Neural progenitor cell (in vitro differentiated cells): ENCODE measurements at regions not wholly inside any gene's neighbourhood (a gene's known extent, or its start where the extent isn't known, plus 50 kb on each side); places are given as distances from the start of the nearest gene placed in this dataset.

Source experiments
- DNase-seq: peaks from one replicate; pipeline ENCODE4 v3.0.0-alpha.2; 2016; ENCODE audit warnings: low spot score
- H2AFZ ChIP-seq: fragments of 200-600 bp; sonication (generic); replicated peaks from 2 replicates; pipeline ENCODE4 v1.6.1; 2016; ENCODE audit warnings: antibody characterized with exemption
- H3F3A ChIP-seq: fragments of 200-600 bp; sonication (generic); 2 replicates; pipeline ENCODE4 v1.6.1; 2016; ENCODE audit warnings: antibody characterized with exemption, low read depth
- H3K27ac ChIP-seq: fragments of 200-600 bp; sonication (generic); 2 replicates; pipeline ENCODE4 v1.5.1; 2016; ENCODE audit warnings: mild to moderate bottlenecking
- H3K27me3 ChIP-seq: fragments of 200-600 bp; sonication (generic); 2 replicates; pipeline ENCODE4 v1.6.1; 2016; ENCODE audit warnings: mild to moderate bottlenecking, moderate library complexity
- H3K36me3 ChIP-seq: fragments of 200-600 bp; sonication (generic); 2 replicates; pipeline ENCODE4 v1.5.1; 2016
- H3K4me1 ChIP-seq: fragments of 200-600 bp; sonication (generic); 2 replicates; pipeline ENCODE4 v1.6.1; 2016; ENCODE audit warnings: mixed run types
- H3K4me2 ChIP-seq: fragments of 200-600 bp; sonication (generic); 2 replicates; pipeline ENCODE4 v1.6.1; 2016
- H3K4me3 ChIP-seq: fragments of 200-600 bp; sonication (generic); 2 replicates; pipeline ENCODE4 v1.5.1; 2016
- H3K79me2 ChIP-seq: fragments of 200-600 bp; sonication (generic); 2 replicates; pipeline ENCODE4 v1.6.1; 2016; ENCODE audit warnings: low read depth
- H3K9ac ChIP-seq: fragments of 200-600 bp; sonication (generic); 2 replicates; pipeline ENCODE4 v1.6.1; 2016
- H3K9me3 ChIP-seq: fragments of 200-600 bp; sonication (generic); 2 replicates; pipeline ENCODE4 v1.5.1; 2016; ENCODE audit warnings: low read depth
- H4K20me1 ChIP-seq: fragments of 200-600 bp; sonication (generic); 2 replicates; pipeline ENCODE4 v1.6.1; 2016; ENCODE audit warnings: low read depth
- H3K27ac Mint-ChIP-seq: 3 replicates; pipeline ENCODE4 v1.8.0; 2021; ENCODE audit warnings: mixed read lengths
- H3K27me3 Mint-ChIP-seq: 2 replicates; pipeline ENCODE4 v1.8.0; 2022; ENCODE audit warnings: low read depth, mild to moderate bottlenecking, inconsistent platforms, moderate library complexity, mixed read lengths; ENCODE audit not compliant: insufficient read depth
- H3K36me3 Mint-ChIP-seq: 3 replicates; pipeline ENCODE4 v1.8.0; 2021; ENCODE audit warnings: mixed read lengths
- H3K4me1 Mint-ChIP-seq: 3 replicates; pipeline ENCODE4 v1.8.0; 2021; ENCODE audit warnings: mixed read lengths
- H3K4me3 Mint-ChIP-seq: 3 replicates; pipeline ENCODE4 v1.8.0; 2021; ENCODE audit warnings: mild to moderate bottlenecking, moderate library complexity, mixed read lengths
- H3K9me3 Mint-ChIP-seq: 3 replicates; pipeline ENCODE4 v1.8.0; 2020; ENCODE audit warnings: mixed read lengths
- CTCF ChIP-seq: fragments of 200-600 bp; sonication (generic); IDR thresholded peaks from 2 replicates; pipeline ENCODE4 v1.5.1; 2017; ENCODE audit warnings: antibody characterized with exemption, mild to moderate bottlenecking
- EZH2 ChIP-seq: fragments of 200-600 bp; sonication (generic); IDR thresholded peaks from 2 replicates; pipeline ENCODE4 v1.6.1; 2017; ENCODE audit warnings: antibody characterized with exemption, mild to moderate bottlenecking, moderate library complexity
- EZH2phosphoT487 ChIP-seq: fragments of 200-600 bp; sonication (generic); IDR thresholded peaks from 2 replicates; pipeline ENCODE4 v1.6.1; 2017; ENCODE audit warnings: antibody characterized with exemption

DNA sequence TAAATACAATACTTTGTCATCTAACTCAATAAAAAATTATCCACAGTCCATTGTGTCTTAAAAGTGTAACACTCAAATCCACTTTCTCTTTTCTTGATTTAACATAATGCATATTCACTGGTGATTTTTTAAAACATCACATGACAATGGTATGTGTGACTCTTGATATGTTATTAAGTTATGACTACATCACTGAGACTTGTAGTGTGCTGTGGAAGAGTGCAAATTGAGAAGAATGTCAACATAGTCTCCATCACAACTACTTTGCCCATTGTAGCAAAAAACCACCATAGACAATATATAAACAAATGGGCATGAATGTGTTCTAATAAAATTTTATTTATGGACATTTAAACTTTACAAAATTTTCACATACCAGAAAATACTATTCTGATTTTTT, 380.7 kb upstream of the PMFBP1 start:
- no peaks in the 10 kb centered on the region for H4K20me1 ChIP-seq
- no peak overlapping the region for H3K9ac ChIP-seq
- H2AFZ ChIP-seq, result no peak overlapping the region
- DNase-seq, result no peak
- no peaks in the 10 kb centered on the region for H3F3A ChIP-seq
- H3K4me3 ChIP-seq, result no peak overlapping the region
- Mint-ChIP-seq H3K27ac (no peak overlapping the region), H3K4me3 (no peak overlapping the region), H3K36me3 (peaks cover 14% of the 10 kb centered on the region), H3K27me3 (no peaks in the 10 kb centered on the region), H3K4me1 (no peaks in the 10 kb centered on the region), H3K9me3 (peaks cover 26% of the 10 kb centered on the region)
- no peak overlapping the region for H3K27ac ChIP-seq
- H3K79me2 ChIP-seq, result no peaks in the 10 kb centered on the region
- H3K4me2 ChIP-seq, result no peak overlapping the region
- no peak for TF ChIP-seq EZH2
- TF ChIP-seq CTCF, result no peak
- TF ChIP-seq EZH2phosphoT487, result no peak
- no peaks in the 10 kb centered on the region for H3K27me3 ChIP-seq
- H3K36me3 ChIP-seq, result no peaks in the 10 kb centered on the region
- H3K9me3 ChIP-seq, result peaks cover 4% of the 10 kb centered on the region
- no peaks in the 10 kb centered on the region for H3K4me1 ChIP-seq

DNA sequence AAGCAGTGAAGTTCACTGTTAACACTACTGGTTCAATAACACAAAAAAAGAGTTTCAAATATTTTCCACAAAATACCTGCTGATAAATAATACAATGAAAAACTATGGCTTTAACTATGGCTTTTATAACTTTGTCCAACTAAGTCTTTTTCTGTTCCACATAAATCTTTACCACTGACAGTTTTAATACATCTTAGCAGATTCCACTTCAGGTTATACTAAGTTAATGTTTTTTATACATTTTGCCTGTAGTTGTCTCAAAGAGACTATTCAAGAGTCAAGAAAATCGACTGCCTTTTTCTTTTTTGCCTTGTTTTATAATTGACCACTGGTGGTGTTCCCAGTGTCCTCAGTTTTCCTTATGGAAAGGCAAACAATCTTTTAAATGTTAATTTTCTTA, 379.7 kb upstream of the PMFBP1 start:
- H3K79me2 ChIP-seq, result no peaks in the 10 kb centered on the region
- no peaks in the 10 kb centered on the region for H3K4me1 ChIP-seq
- no peaks in the 10 kb centered on the region for H3K27me3 Mint-ChIP-seq

GRCh38 chr16:72549878-72550277, 377.9 kb upstream of the PMFBP1 start:
- Histone ChIP-seq H3K36me3 (no peaks in the 10 kb centered on the region), H3F3A (no peaks in the 10 kb centered on the region), H3K9ac (no peak overlapping the region), H3K4me3 (no peak overlapping the region), H3K27me3 (no peaks in the 10 kb centered on the region), H2AFZ (no peak overlapping the region), H4K20me1 (no peaks in the 10 kb centered on the region), H3K9me3 (peaks cover 4% of the 10 kb centered on the region), H3K79me2 (no peaks in the 10 kb centered on the region), H3K27ac (no peak overlapping the region), H3K4me1 (no peaks in the 10 kb centered on the region), H3K4me2 (no peak overlapping the region)
- peaks cover 17% of the 10 kb centered on the region for H3K36me3 Mint-ChIP-seq
- H3K9me3 Mint-ChIP-seq, result peaks cover 49% of the 10 kb centered on the region
- H3K27ac Mint-ChIP-seq, result no peak overlapping the region
- DNase-seq, result no peak
- H3K4me1 Mint-ChIP-seq, result no peaks in the 10 kb centered on the region
- H3K4me3 Mint-ChIP-seq, result no peak overlapping the region
- no peaks in the 10 kb centered on the region for H3K27me3 Mint-ChIP-seq
- TF ChIP-seq CTCF (no peak), EZH2 (no peak), EZH2phosphoT487 (no peak)

More for the DNA sequence above, 379.7 kb upstream of the PMFBP1 start:
- no peaks in the 10 kb centered on the region for H3K36me3 ChIP-seq
- TF ChIP-seq CTCF (no peak), EZH2phosphoT487 (no peak), EZH2 (no peak)
- H3K4me3 ChIP-seq, result no peak overlapping the region
- H3K4me3 Mint-ChIP-seq, result no peak overlapping the region
- H3K4me1 Mint-ChIP-seq, result no peaks in the 10 kb centered on the region
- H2AFZ ChIP-seq, result no peak overlapping the region
- H3F3A ChIP-seq, result no peaks in the 10 kb centered on the region
- H3K4me2 ChIP-seq, result no peak overlapping the region
- H3K36me3 Mint-ChIP-seq, result peaks cover 14% of the 10 kb centered on the region
- H3K27ac Mint-ChIP-seq, result no peak overlapping the region
- DNase-seq, result no peak
- H3K27me3 ChIP-seq, result no peaks in the 10 kb centered on the region
- no peak overlapping the region for H3K27ac ChIP-seq
- no peak overlapping the region for H3K9ac ChIP-seq
- H4K20me1 ChIP-seq, result no peaks in the 10 kb centered on the region
- peaks cover 32% of the 10 kb centered on the region for H3K9me3 Mint-ChIP-seq
- H3K9me3 ChIP-seq, result peaks cover 4% of the 10 kb centered on the region

- H3K4me2 ChIP-seq, result no peak overlapping the region
- DNase-seq, result no peak
- Mint-ChIP-seq H3K36me3 (peaks cover 5% of the 10 kb centered on the region), H3K4me3 (no peak overlapping the region), H3K9me3 (peaks cover 31% of the 10 kb centered on the region), H3K4me1 (no peaks in the 10 kb centered on the region), H3K27me3 (no peaks in the 10 kb centered on the region), H3K27ac (no peak overlapping the region)
- H3K79me2 ChIP-seq, result no peaks in the 10 kb centered on the region
- TF ChIP-seq CTCF, result no peak
- TF ChIP-seq EZH2phosphoT487, result no peak
- no peak for TF ChIP-seq EZH2
- H2AFZ ChIP-seq, result no peak overlapping the region
- H3K4me3 ChIP-seq, result no peak overlapping the region
- H4K20me1 ChIP-seq, result no peaks in the 10 kb centered on the region
- peaks cover 11% of the 10 kb centered on the region for H3K4me1 ChIP-seq
- no peak overlapping the region for H3K9ac ChIP-seq
- H3K27me3 ChIP-seq, result no peaks in the 10 kb centered on the region
- H3K9me3 ChIP-seq, result no peaks in the 10 kb centered on the region
- H3F3A ChIP-seq, result no peaks in the 10 kb centered on the region
- H3K27ac ChIP-seq, result no peak overlapping the region
- H3K36me3 ChIP-seq, result no peaks in the 10 kb centered on the region
Measured at GRCh38 chr16:72542102-72542501, 370.1 kb upstream of the PMFBP1 start.
